Keratinocyte (primary cell): ENCODE measurements at regions not wholly inside any gene's neighbourhood (a gene's known extent, or its start where the extent isn't known, plus 50 kb on each side); places are given as distances from the start of the nearest gene placed in this dataset.

Experiments used
- DNase-seq: peaks from one replicate; pipeline ENCODE4 v3.0.0-alpha.2; 2011; ENCODE audit warnings: low read depth, missing footprints, low spot score
- FAIRE-seq: peaks from 2 replicates; lab custom pipeline; 2011; peaks lifted over from hg19 to GRCh38; lab: Jason Lieb, UNC
- H2AFZ ChIP-seq: 2 replicates; pipeline ENCODE4 v1.6.0; 2012; ENCODE audit warnings: low read length, control low read depth, inconsistent platforms; ENCODE audit not compliant: control insufficient read depth
- H3K27ac ChIP-seq: 2 replicates; pipeline ENCODE4 v1.5.1; 2011; ENCODE audit warnings: low read length; ENCODE audit not compliant: control insufficient read depth, insufficient read depth
- H3K27me3 ChIP-seq: 3 replicates; pipeline ENCODE4 v1.6.0; 2011; ENCODE audit warnings: low read length; ENCODE audit not compliant: control insufficient read depth, insufficient read depth; ENCODE audit errors: extremely low read depth
- H3K36me3 ChIP-seq, 2 experiments: 2 replicates in 1 of 2; 3 replicates in 1 of 2; pipeline ENCODE4 v1.5.1; 2011; ENCODE audit warnings: low read length in 2 of 2, mild to moderate bottlenecking in 1 of 2; ENCODE audit not compliant: control insufficient read depth in 2 of 2, insufficient read depth in 2 of 2; ENCODE audit errors: extremely low read depth in 1 of 2
- H3K4me1 ChIP-seq: 3 replicates; pipeline ENCODE4 v1.5.1; 2011; ENCODE audit warnings: low read length; ENCODE audit not compliant: control insufficient read depth, insufficient read depth; ENCODE audit errors: extremely low read depth
- H3K4me2 ChIP-seq: 3 replicates; pipeline ENCODE4 v1.6.0; 2011; ENCODE audit warnings: low read depth, low read length; ENCODE audit not compliant: control insufficient read depth, insufficient read depth; ENCODE audit errors: extremely low read depth
- H3K4me3 ChIP-seq, 3 experiments: fragments of 200-600 bp in 1 of 3; sonication (generic) in 1 of 3; 2 replicates in 2 of 3; 3 replicates in 1 of 3; pipeline ENCODE4 v1.5.1; 2011 to 2016; ENCODE audit warnings: low read length in 3 of 3, mild to moderate bottlenecking in 3 of 3, control low read depth in 2 of 3, inconsistent platforms in 1 of 3, low read depth in 1 of 3, mixed read lengths in 1 of 3, mixed run types in 1 of 3, moderate library complexity in 1 of 3; ENCODE audit not compliant: control insufficient read depth in 2 of 3, insufficient read depth in 2 of 3; ENCODE audit errors: extremely low read depth in 1 of 3
- H3K79me2 ChIP-seq: 2 replicates; pipeline ENCODE4 v1.6.0; 2012; ENCODE audit warnings: low read length; ENCODE audit not compliant: control insufficient read depth, insufficient read depth
- H3K9ac ChIP-seq: 3 replicates; pipeline ENCODE4 v1.6.0; 2011; ENCODE audit warnings: low read length; ENCODE audit not compliant: control insufficient read depth, insufficient read depth; ENCODE audit errors: extremely low read depth
- H3K9me1 ChIP-seq: 3 replicates; pipeline ENCODE4 v1.6.0; 2011; ENCODE audit warnings: low read length; ENCODE audit not compliant: control insufficient read depth, insufficient read depth; ENCODE audit errors: extremely low read depth
- H3K9me3 ChIP-seq: 2 replicates; pipeline ENCODE4 v1.5.1; 2012; ENCODE audit warnings: low read depth, low read length; ENCODE audit not compliant: control insufficient read depth
- H4K20me1 ChIP-seq: 3 replicates; pipeline ENCODE4 v1.6.0; 2011; ENCODE audit warnings: low read length; ENCODE audit not compliant: control insufficient read depth, insufficient read depth; ENCODE audit errors: extremely low read depth
- EZH2 ChIP-seq: IDR thresholded peaks from one replicate; pipeline ENCODE4 v1.6.1; 2012; ENCODE audit warnings: inconsistent platforms, mild to moderate bottlenecking, low read length, moderate library complexity
- dilution Hi-C: fragments of 300-500 bp; cut with MboI; formaldehyde crosslinking; loops from one replicate; pipeline ENCODE4 v1.7.0; 2020; ENCODE audit warnings: low sequenced_read_pairs; ENCODE audit not compliant: extremely low pct_ligation_motif_present
- TF ChIP-seq, protein P1 (sequence below), 3 experiments: IDR thresholded peaks in 1 of 3; conservative IDR thresholded peaks in 1 of 3; optimal IDR thresholded peaks in 1 of 3; 2 replicates in 2 of 3; 3 replicates in 1 of 3; pipeline versions ENCODE3 to v1.5.1; 2011; ENCODE audit warnings: low read length in 3 of 3, mild to moderate bottlenecking in 3 of 3, moderate library complexity in 2 of 3, control low read depth in 1 of 3, inconsistent platforms in 1 of 3; ENCODE audit not compliant: insufficient read depth in 2 of 3; ENCODE audit errors: extremely low read depth in 1 of 3

DNA sequence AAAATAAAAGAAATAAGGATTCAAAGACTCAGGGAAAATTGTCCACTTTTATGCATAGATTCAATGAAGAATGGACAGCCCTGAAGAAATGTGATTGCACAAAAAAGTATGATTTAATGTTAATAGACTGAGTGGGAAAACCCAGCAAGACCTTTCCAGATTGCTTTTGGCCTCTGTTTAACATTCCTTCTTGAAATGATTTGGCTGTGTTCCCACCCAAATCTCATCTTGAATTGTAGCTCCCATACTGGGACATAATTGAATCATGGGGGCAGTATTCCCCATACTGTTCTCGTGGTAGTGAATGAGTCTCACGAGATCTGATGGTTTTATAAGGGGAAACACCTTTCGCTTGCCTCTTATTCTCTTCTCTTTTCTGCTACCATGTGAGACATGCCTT lies 1316.9 kb upstream of the SEL1L start:
- Histone ChIP-seq H3K4me3 (no peak overlapping the region), H4K20me1 (no peaks in the 10 kb centered on the region), H3K9ac (no peak overlapping the region), H2AFZ (no peak overlapping the region), H3K79me2 (no peaks in the 10 kb centered on the region), H3K27ac (no peak overlapping the region), H3K4me1 (no peaks in the 10 kb centered on the region), H3K27me3 (peaks cover 5% of the 10 kb centered on the region), H3K4me2 (no peak overlapping the region), H3K36me3 (no peaks in the 10 kb centered on the region), H3K9me1 (no peaks in the 10 kb centered on the region), H3K9me3 (no peaks in the 10 kb centered on the region)
- TF ChIP-seq, protein P1, sequence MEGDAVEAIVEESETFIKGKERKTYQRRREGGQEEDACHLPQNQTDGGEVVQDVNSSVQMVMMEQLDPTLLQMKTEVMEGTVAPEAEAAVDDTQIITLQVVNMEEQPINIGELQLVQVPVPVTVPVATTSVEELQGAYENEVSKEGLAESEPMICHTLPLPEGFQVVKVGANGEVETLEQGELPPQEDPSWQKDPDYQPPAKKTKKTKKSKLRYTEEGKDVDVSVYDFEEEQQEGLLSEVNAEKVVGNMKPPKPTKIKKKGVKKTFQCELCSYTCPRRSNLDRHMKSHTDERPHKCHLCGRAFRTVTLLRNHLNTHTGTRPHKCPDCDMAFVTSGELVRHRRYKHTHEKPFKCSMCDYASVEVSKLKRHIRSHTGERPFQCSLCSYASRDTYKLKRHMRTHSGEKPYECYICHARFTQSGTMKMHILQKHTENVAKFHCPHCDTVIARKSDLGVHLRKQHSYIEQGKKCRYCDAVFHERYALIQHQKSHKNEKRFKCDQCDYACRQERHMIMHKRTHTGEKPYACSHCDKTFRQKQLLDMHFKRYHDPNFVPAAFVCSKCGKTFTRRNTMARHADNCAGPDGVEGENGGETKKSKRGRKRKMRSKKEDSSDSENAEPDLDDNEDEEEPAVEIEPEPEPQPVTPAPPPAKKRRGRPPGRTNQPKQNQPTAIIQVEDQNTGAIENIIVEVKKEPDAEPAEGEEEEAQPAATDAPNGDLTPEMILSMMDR (optimal IDR thresholded peaks at IDR 0.05 in 1 of 3, IDR thresholded peaks at IDR 0.05 in 1 of 3, conservative IDR thresholded peaks at IDR 0.05 in 1 of 3; ENCODE audit: extremely low read depth in 1 of 3, insufficient read depth in 2 of 3, low read length in 3 of 3), result no peak
- no peak for TF ChIP-seq EZH2
- DNase-seq (no peak), FAIRE-seq (no peak)
- dilution Hi-C loops, result no loop called here

DNA sequence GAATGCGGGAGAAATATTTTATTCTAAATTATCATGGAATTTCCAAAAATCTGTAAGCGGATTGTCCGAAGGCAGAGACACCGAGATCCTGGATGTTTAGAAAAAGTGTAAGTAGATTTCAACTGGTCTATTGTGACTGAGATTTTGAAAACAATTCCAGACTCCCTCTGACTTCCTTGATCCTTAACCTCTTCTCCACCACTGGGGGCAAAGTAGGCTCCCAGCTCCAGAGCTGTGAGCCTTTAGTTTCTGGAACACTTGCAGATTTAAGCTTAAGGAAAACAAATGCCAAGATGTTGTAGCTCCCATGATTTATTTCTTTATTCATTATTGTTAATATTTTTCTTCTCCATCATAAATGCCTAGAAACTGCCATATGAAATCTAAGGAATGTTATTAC lies 1320.5 kb upstream of the SEL1L start:
- TF ChIP-seq EZH2, result no peak
- TF ChIP-seq, protein P1 (optimal IDR thresholded peaks at IDR 0.05 in 1 of 3, IDR thresholded peaks at IDR 0.05 in 1 of 3, conservative IDR thresholded peaks at IDR 0.05 in 1 of 3; ENCODE audit: extremely low read depth in 1 of 3, insufficient read depth in 2 of 3, low read length in 3 of 3), result no peak
- no peaks in the 10 kb centered on the region for H3K9me1 ChIP-seq
- no peaks in the 10 kb centered on the region for H3K4me1 ChIP-seq
- H3K79me2 ChIP-seq, result no peaks in the 10 kb centered on the region
- H4K20me1 ChIP-seq, result no peaks in the 10 kb centered on the region
- H3K9me3 ChIP-seq, result no peaks in the 10 kb centered on the region
- H2AFZ ChIP-seq, result no peak overlapping the region
- no peak for FAIRE-seq
- no peak overlapping the region for H3K4me3 ChIP-seq
- dilution Hi-C loops, result no loop called here
- no peaks in the 10 kb centered on the region for H3K36me3 ChIP-seq
- H3K27me3 ChIP-seq, result peaks cover 5% of the 10 kb centered on the region
- H3K27ac ChIP-seq, result no peak overlapping the region
- no peak overlapping the region for H3K4me2 ChIP-seq
- DNase-seq, result no peak
- H3K9ac ChIP-seq, result no peak overlapping the region
